Activated CD4-positive, alpha-beta memory T cell treated with anti-CD3 and anti-CD28 coated beads for 36 hours (primary cell): ENCODE measurements at regions not wholly inside any gene's neighbourhood (a gene's known extent, or its start where the extent isn't known, plus 50 kb on each side); places are given as distances from the start of the nearest gene placed in this dataset.

Experiments
- CTCF ChIA-PET: fragments of 350-600 bp; sonication (Branson Sonifier 250); formaldehyde crosslinking; loops from one replicate; lab custom pipeline; 2021; ENCODE audit warnings: antibody characterized with exemption, inconsistent platforms; lab: Charles Lee
- POLR2A ChIA-PET: fragments of 350-600 bp; sonication (Branson Sonifier 250); formaldehyde crosslinking; loops from one replicate; lab custom pipeline; 2021; ENCODE audit warnings: antibody characterized with exemption; lab: Charles Lee
- DNase-seq: peaks from one replicate; pipeline ENCODE4 v3.0.0-alpha.2; 2020
- H3K27ac Mint-ChIP-seq: one replicate; pipeline ENCODE4 v1.8.0; 2021; ENCODE audit warnings: mixed read lengths
- H3K27me3 Mint-ChIP-seq: one replicate; pipeline ENCODE4 v1.8.0; 2021; ENCODE audit warnings: mixed read lengths
- H3K36me3 Mint-ChIP-seq: one replicate; pipeline ENCODE4 v1.8.0; 2021; ENCODE audit warnings: mixed read lengths
- H3K4me1 Mint-ChIP-seq: one replicate; pipeline ENCODE4 v1.8.0; 2021; ENCODE audit warnings: low read depth, mixed read lengths
- H3K4me3 Mint-ChIP-seq: one replicate; pipeline ENCODE4 v1.8.0; 2021; ENCODE audit warnings: mild to moderate bottlenecking, mixed read lengths
- H3K9me3 Mint-ChIP-seq: one replicate; pipeline ENCODE4 v1.8.0; 2021; ENCODE audit warnings: mixed read lengths
- intact Hi-C: fragments of 100-400 bp; cut with micrococcal nuclease; formaldehyde crosslinking; loops from one replicate; pipeline ENCODE4 v1.15.1; 2023

- no peaks in the 10 kb centered on the region for H3K9me3 Mint-ChIP-seq
- no peaks in the 10 kb centered on the region for H3K27me3 Mint-ChIP-seq
- H3K36me3 Mint-ChIP-seq: no peaks in the 10 kb centered on the region
- no peak overlapping the region for H3K4me3 Mint-ChIP-seq
- no peak overlapping the region for H3K27ac Mint-ChIP-seq
- ChIA-PET CTCF (no interaction called here), POLR2A (no interaction called here)
- no peaks in the 10 kb centered on the region for H3K4me1 Mint-ChIP-seq
- no peak for DNase-seq
- intact Hi-C loops: no loop called here
Measured at GRCh38 chr16:65757064-65757463, 609.4 kb upstream of the CDH5 start.

- ChIA-PET POLR2A (no interaction called here), CTCF (no interaction called here)
- intact Hi-C loops: no loop called here
- no peak overlapping the region for H3K27ac Mint-ChIP-seq
- H3K27me3 Mint-ChIP-seq: no peaks in the 10 kb centered on the region
- no peaks in the 10 kb centered on the region for H3K36me3 Mint-ChIP-seq
- no peak overlapping the region for H3K4me3 Mint-ChIP-seq
- H3K9me3 Mint-ChIP-seq: no peaks in the 10 kb centered on the region
- DNase-seq: no peak
- H3K4me1 Mint-ChIP-seq: no peaks in the 10 kb centered on the region
Measured at GRCh38 chr16:65756163-65756562, 610.3 kb upstream of the CDH5 start.

- H3K27me3 Mint-ChIP-seq: no peaks in the 10 kb centered on the region
- H3K9me3 Mint-ChIP-seq: no peaks in the 10 kb centered on the region
- ChIA-PET CTCF (no interaction called here), POLR2A (no interaction called here)
- no peak overlapping the region for H3K27ac Mint-ChIP-seq
- no peak for DNase-seq
- no peaks in the 10 kb centered on the region for H3K36me3 Mint-ChIP-seq
- no peak overlapping the region for H3K4me3 Mint-ChIP-seq
- no peaks in the 10 kb centered on the region for H3K4me1 Mint-ChIP-seq
- intact Hi-C loops: no loop called here
Measured at GRCh38 chr16:65754820-65755691, 611.4 kb upstream of the CDH5 start.

- no peak for DNase-seq
- H3K27me3 Mint-ChIP-seq: no peaks in the 10 kb centered on the region
- intact Hi-C loops: no loop called here
- ChIA-PET CTCF (no interaction called here), POLR2A (no interaction called here)
- no peaks in the 10 kb centered on the region for H3K36me3 Mint-ChIP-seq
- no peak overlapping the region for H3K4me3 Mint-ChIP-seq
- no peak overlapping the region for H3K27ac Mint-ChIP-seq
- no peaks in the 10 kb centered on the region for H3K4me1 Mint-ChIP-seq
- no peaks in the 10 kb centered on the region for H3K9me3 Mint-ChIP-seq
Measured at GRCh38 chr16:65752522-65752844, 614.0 kb upstream of the CDH5 start.

- Mint-ChIP-seq H3K27ac (no peak overlapping the region), H3K4me3 (no peak overlapping the region), H3K4me1 (no peaks in the 10 kb centered on the region), H3K36me3 (no peaks in the 10 kb centered on the region), H3K27me3 (no peaks in the 10 kb centered on the region), H3K9me3 (no peaks in the 10 kb centered on the region)
- intact Hi-C loops: no loop called here
- ChIA-PET CTCF (no interaction called here), POLR2A (no interaction called here)
- DNase-seq: no peak
Measured at GRCh38 chr16:65751622-65752521, 614.6 kb upstream of the CDH5 start.

GRCh38 chr16:65749506-65749905, 617.0 kb upstream of the CDH5 start:
- Mint-ChIP-seq H3K4me1 (no peaks in the 10 kb centered on the region), H3K27ac (no peak overlapping the region), H3K4me3 (no peak overlapping the region), H3K27me3 (no peaks in the 10 kb centered on the region), H3K9me3 (no peaks in the 10 kb centered on the region), H3K36me3 (no peaks in the 10 kb centered on the region)
- intact Hi-C loops: no loop called here
- ChIA-PET CTCF (no interaction called here), POLR2A (no interaction called here)
- no peak for DNase-seq

GRCh38 chr16:65746941-65747340, 619.5 kb upstream of the CDH5 start:
- ChIA-PET CTCF (no interaction called here), POLR2A (no interaction called here)
- DNase-seq: no peak
- Mint-ChIP-seq H3K27me3 (no peaks in the 10 kb centered on the region), H3K4me1 (no peaks in the 10 kb centered on the region), H3K4me3 (no peak overlapping the region), H3K9me3 (no peaks in the 10 kb centered on the region), H3K36me3 (no peaks in the 10 kb centered on the region), H3K27ac (no peak overlapping the region)
- intact Hi-C loops: no loop called here

- DNase-seq: no peak
- CTCF ChIA-PET: no interaction called here
- intact Hi-C loops: no loop called here
- no peaks in the 10 kb centered on the region for H3K36me3 Mint-ChIP-seq
- no peaks in the 10 kb centered on the region for H3K4me1 Mint-ChIP-seq
- POLR2A ChIA-PET: no interaction called here
- no peak overlapping the region for H3K4me3 Mint-ChIP-seq
- no peaks in the 10 kb centered on the region for H3K9me3 Mint-ChIP-seq
- no peaks in the 10 kb centered on the region for H3K27me3 Mint-ChIP-seq
- no peak overlapping the region for H3K27ac Mint-ChIP-seq
Measured at GRCh38 chr16:65745201-65745708, 621.2 kb upstream of the CDH5 start.

- no peak for DNase-seq
- H3K4me1 Mint-ChIP-seq: no peaks in the 10 kb centered on the region
Measured at GRCh38 chr16:65744401-65744800, 622.1 kb upstream of the CDH5 start.

GRCh38 chr16:65743558-65743957, 621.7 kb upstream of the CDH11 start:
- DNase-seq: no peak
- POLR2A ChIA-PET: no interaction called here
- H3K4me3 Mint-ChIP-seq: no peak overlapping the region
- H3K27me3 Mint-ChIP-seq: no peaks in the 10 kb centered on the region
- CTCF ChIA-PET: no interaction called here
- intact Hi-C loops: no loop called here
- no peaks in the 10 kb centered on the region for H3K36me3 Mint-ChIP-seq
- no peaks in the 10 kb centered on the region for H3K9me3 Mint-ChIP-seq
- no peak overlapping the region for H3K27ac Mint-ChIP-seq
- H3K4me1 Mint-ChIP-seq: no peaks in the 10 kb centered on the region

More at GRCh38 chr16:65744401-65744800, 622.1 kb upstream of the CDH5 start:
- intact Hi-C loops: no loop called here
- ChIA-PET CTCF (no interaction called here), POLR2A (no interaction called here)
- no peaks in the 10 kb centered on the region for H3K36me3 Mint-ChIP-seq
- H3K4me3 Mint-ChIP-seq: no peak overlapping the region
- H3K27me3 Mint-ChIP-seq: no peaks in the 10 kb centered on the region
- no peaks in the 10 kb centered on the region for H3K9me3 Mint-ChIP-seq
- no peak overlapping the region for H3K27ac Mint-ChIP-seq

- H3K4me1 Mint-ChIP-seq: no peaks in the 10 kb centered on the region
- H3K27me3 Mint-ChIP-seq: no peaks in the 10 kb centered on the region
- ChIA-PET CTCF (no interaction called here), POLR2A (no interaction called here)
- H3K4me3 Mint-ChIP-seq: no peak overlapping the region
- no peak for DNase-seq
- H3K9me3 Mint-ChIP-seq: peaks cover 3% of the 10 kb centered on the region
- H3K36me3 Mint-ChIP-seq: no peaks in the 10 kb centered on the region
- intact Hi-C loops: no loop called here
- no peak overlapping the region for H3K27ac Mint-ChIP-seq
Measured at GRCh38 chr16:65740711-65741110, 618.8 kb upstream of the CDH11 start.

- DNase-seq: no peak
- Mint-ChIP-seq H3K9me3 (peaks cover 3% of the 10 kb centered on the region), H3K36me3 (no peaks in the 10 kb centered on the region), H3K27me3 (no peaks in the 10 kb centered on the region), H3K4me3 (no peak overlapping the region), H3K4me1 (no peaks in the 10 kb centered on the region), H3K27ac (no peak overlapping the region)
- POLR2A ChIA-PET: no interaction called here
- CTCF ChIA-PET: no interaction called here
- intact Hi-C loops: no loop called here
Measured at GRCh38 chr16:65739518-65739917, 617.7 kb upstream of the CDH11 start.
